Left lung (tissue), 4 donors: ENCODE measurements at regions not wholly inside any gene's neighbourhood (a gene's known extent, or its start where the extent isn't known, plus 50 kb on each side); places are given as distances from the start of the nearest gene placed in this dataset.

ENCODE experiments used
- ATAC-seq: fragments of 200-7000 bp; cut with Tn5 transposase; one replicate; pipeline ENCODE4 v1.9.1; 2020; ENCODE audit warnings: moderate library complexity
- DNase-seq, 4 donors: peaks; one replicate each; pipeline ENCODE4 v3.0.0-alpha.2; 2013 to 2020
- H3K27ac ChIP-seq, 2 donors: fragments of 200-600 bp; sonication (generic) in 1 of 2; one replicate each; pipeline versions ENCODE4 v1.5.0 to v1.8.0; 2020 to 2021
- H3K27me3 ChIP-seq, 2 donors: fragments of 200-600 bp; sonication (generic) in 1 of 2; one replicate each; pipeline versions ENCODE4 v1.5.0 to v1.8.0; 2020 to 2021
- H3K36me3 ChIP-seq, 2 donors: fragments of 200-600 bp; sonication (generic) in 1 of 2; one replicate each; pipeline versions ENCODE4 v1.5.0 to v1.8.0; 2020 to 2021
- H3K4me1 ChIP-seq, 2 donors: fragments of 200-600 bp; one replicate each; pipeline ENCODE4 v1.8.0; 2021
- H3K4me3 ChIP-seq, 2 donors: fragments of 200-600 bp; sonication (generic) in 1 of 2; one replicate each; pipeline versions ENCODE4 v1.5.0 to v1.8.0; 2020 to 2021; ENCODE audit warnings: mild to moderate bottlenecking in 1 of 2
- H3K9me3 ChIP-seq, 2 donors: fragments of 200-600 bp; sonication (generic) in 1 of 2; one replicate each; pipeline versions ENCODE4 v1.5.0 to v1.8.0; 2020 to 2021
- intact Hi-C, 2 donors: fragments of 100-400 bp; cut with DNase I; formaldehyde crosslinking; loops; one replicate each; pipeline versions ENCODE4 v1.11.2 to v1.14.2; 2022
- TF ChIP-seq, protein P1 (sequence below), 2 donors: fragments of 200-600 bp; sonication (generic) in 1 of 2; IDR thresholded peaks; one replicate each; pipeline versions ENCODE4 v1.5.0 to v1.8.0; 2021; ENCODE audit warnings: antibody characterized with exemption in 2 of 2
- donor health status: DM: no; HTN: yes; CAD: no.
- donor health status: DM: no; HTN: no; CAD: no.

DNA sequence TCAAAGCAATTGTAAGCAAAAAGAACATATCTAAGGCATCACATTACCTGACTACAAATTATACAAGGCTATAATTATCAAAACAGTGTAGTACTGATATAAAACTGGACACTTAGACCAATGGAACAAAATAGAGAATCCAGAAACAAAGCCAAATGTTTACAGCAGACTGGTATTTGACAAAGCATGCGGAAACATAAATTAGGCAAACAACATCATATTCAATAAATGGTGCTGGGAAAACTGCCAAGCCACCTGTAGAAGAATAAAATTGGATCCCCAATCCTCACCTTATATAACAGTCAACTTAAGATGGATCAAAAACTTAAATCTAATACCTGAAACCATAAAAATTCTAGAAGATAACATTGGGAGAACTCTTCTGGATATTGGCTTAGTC is 240.8 kb upstream of the POM121L12 start:
- intact Hi-C loops, result no loop called here
- H3K27me3 ChIP-seq, result no peaks in the 10 kb centered on the region
- H3K27ac ChIP-seq, result no peak overlapping the region
- TF ChIP-seq, protein P1, sequence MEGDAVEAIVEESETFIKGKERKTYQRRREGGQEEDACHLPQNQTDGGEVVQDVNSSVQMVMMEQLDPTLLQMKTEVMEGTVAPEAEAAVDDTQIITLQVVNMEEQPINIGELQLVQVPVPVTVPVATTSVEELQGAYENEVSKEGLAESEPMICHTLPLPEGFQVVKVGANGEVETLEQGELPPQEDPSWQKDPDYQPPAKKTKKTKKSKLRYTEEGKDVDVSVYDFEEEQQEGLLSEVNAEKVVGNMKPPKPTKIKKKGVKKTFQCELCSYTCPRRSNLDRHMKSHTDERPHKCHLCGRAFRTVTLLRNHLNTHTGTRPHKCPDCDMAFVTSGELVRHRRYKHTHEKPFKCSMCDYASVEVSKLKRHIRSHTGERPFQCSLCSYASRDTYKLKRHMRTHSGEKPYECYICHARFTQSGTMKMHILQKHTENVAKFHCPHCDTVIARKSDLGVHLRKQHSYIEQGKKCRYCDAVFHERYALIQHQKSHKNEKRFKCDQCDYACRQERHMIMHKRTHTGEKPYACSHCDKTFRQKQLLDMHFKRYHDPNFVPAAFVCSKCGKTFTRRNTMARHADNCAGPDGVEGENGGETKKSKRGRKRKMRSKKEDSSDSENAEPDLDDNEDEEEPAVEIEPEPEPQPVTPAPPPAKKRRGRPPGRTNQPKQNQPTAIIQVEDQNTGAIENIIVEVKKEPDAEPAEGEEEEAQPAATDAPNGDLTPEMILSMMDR (IDR thresholded peaks at IDR 0.05), result no peak
- DNase-seq, result no peak
- H3K9me3 ChIP-seq, result peaks cover 0 to 5% of the 10 kb centered on the region in 2 donors
- H3K4me1 ChIP-seq, result no peaks in the 10 kb centered on the region
- H3K36me3 ChIP-seq, result no peaks in the 10 kb centered on the region
- ATAC-seq, result no peak
- no peak overlapping the region for H3K4me3 ChIP-seq

DNA sequence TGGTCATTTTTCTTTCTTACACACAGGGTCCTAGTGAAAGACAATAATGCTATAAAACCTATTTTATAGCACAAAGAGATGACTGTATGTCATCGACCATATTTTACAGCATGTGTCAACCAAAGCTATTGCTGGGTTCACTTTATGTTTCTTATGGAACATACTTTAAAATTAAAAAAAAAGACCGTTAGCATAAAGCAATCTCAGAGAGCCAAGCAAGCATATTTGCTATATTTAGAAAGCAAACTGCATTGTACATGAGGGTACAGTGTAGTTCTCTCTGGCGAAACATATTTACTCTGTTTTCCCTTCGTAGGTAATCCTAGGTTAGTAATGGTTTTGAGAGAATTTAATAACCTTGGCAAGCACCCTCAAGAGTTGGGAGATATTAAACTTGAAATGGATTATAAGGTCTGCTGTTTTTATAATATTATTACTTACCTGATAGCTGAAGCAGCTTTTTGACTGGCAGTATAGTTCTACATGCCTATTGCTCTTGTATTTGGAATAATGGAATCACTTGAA is 244.2 kb upstream of the POM121L12 start:
- H3K27ac ChIP-seq, result no peak overlapping the region
- no peaks in the 10 kb centered on the region for H3K4me1 ChIP-seq
- H3K9me3 ChIP-seq, result peaks cover 0 to 5% of the 10 kb centered on the region in 2 donors
- H3K27me3 ChIP-seq, result no peaks in the 10 kb centered on the region
- H3K36me3 ChIP-seq, result no peaks in the 10 kb centered on the region
- TF ChIP-seq, protein P1 (IDR thresholded peaks at IDR 0.05), result no peak
- ATAC-seq (no peak), DNase-seq (no peak)
- intact Hi-C loops, result no loop called here
- H3K4me3 ChIP-seq, result no peak overlapping the region

DNA sequence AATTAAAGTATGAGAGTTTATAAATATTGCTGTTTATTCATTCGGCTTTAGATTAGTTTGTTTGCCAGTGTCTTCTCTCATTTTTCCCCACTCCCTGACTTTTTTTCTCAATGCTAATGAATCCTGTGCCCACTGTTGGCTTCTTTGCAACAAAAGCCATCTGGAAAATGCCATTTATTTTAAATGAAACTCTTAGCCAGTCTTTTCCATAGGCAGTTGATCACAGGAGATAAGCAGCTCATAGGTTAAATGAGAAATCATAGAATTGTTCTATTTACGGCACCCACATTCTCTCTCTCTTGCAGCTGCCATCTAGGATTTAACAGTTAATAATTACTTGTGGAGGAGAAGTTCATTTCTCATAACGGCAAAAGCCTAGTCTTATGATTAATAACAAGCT is 249.3 kb upstream of the POM121L12 start:
- Histone ChIP-seq H3K36me3 (no peaks in the 10 kb centered on the region), H3K9me3 (peaks cover 0 to 4% of the 10 kb centered on the region in 2 donors), H3K27me3 (no peaks in the 10 kb centered on the region), H3K27ac (no peak overlapping the region), H3K4me1 (no peaks in the 10 kb centered on the region), H3K4me3 (no peak overlapping the region)
- TF ChIP-seq, protein P1 (IDR thresholded peaks at IDR 0.05), result no peak
- intact Hi-C loops, result no loop called here
- DNase-seq (no peak), ATAC-seq (no peak)

DNA sequence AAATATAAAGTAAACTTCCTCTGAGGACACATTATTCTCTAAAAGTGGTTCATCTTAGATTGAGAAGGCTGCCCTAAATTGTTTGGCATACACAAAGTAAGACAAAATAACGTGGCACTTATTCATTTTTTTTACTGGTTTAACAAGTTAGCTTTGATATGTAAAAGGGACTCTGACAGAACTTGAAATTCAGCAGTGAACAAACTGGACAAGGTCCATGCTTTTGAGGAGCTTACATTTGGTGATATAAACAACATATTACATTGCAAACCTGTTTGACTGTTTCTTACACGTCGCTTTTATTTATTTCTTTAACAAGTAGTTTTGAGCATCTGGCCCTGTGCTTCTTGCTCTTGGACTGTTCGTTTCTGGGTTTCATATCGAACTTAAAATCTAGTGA is 253.1 kb upstream of the POM121L12 start:
- H3K4me3 ChIP-seq, result no peak overlapping the region
- no peaks in the 10 kb centered on the region for H3K27me3 ChIP-seq
- no peaks in the 10 kb centered on the region for H3K4me1 ChIP-seq
- H3K9me3 ChIP-seq, result peaks cover 0 to 15% of the 10 kb centered on the region in 2 donors
- TF ChIP-seq, protein P1 (IDR thresholded peaks at IDR 0.05), result no peak
- H3K36me3 ChIP-seq, result no peaks in the 10 kb centered on the region
- DNase-seq (peak in 1 of 4 donors; percentile 0), ATAC-seq (no peak)
- H3K27ac ChIP-seq, result no peak overlapping the region
- intact Hi-C loops, result no loop called here

DNA sequence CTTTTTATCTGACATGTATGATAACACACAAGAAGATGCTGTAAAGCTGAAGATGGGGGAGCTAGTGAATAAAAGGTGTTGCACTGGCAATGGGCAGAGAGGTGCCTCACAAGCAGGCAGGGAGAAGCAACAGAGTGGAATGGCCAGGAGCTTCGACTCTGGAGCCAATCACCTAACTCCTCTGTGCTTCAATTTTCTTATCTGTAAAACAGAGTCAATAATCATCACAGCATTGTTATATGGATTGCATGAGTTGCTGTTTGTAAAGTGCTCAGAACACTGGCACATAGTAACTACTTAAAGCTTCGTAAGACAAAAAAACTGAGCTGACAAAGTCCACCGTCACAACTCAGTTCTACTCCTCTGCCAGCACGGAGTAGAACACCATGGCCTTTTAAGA is 254.2 kb upstream of the POM121L12 start:
- Histone ChIP-seq H3K4me1 (no peaks in the 10 kb centered on the region), H3K36me3 (no peaks in the 10 kb centered on the region), H3K27ac (no peak overlapping the region), H3K9me3 (peaks cover 0 to 15% of the 10 kb centered on the region in 2 donors), H3K27me3 (no peaks in the 10 kb centered on the region), H3K4me3 (no peak overlapping the region)
- intact Hi-C loops, result no loop called here
- no peak for DNase-seq
- TF ChIP-seq, protein P1 (IDR thresholded peaks at IDR 0.05), result no peak
- ATAC-seq, result no peak
